ENCODE measurements at regions not wholly inside any gene's neighbourhood (a gene's known extent, or its start where the extent isn't known, plus 50 kb on each side); places are given as distances from the start of the nearest gene placed in this dataset.
"Not testable (repeated sequence)": the region's sequence is repeated elsewhere in the genome, so short reads cannot be mapped to it uniquely, and the experiment has no call there.

DNA sequence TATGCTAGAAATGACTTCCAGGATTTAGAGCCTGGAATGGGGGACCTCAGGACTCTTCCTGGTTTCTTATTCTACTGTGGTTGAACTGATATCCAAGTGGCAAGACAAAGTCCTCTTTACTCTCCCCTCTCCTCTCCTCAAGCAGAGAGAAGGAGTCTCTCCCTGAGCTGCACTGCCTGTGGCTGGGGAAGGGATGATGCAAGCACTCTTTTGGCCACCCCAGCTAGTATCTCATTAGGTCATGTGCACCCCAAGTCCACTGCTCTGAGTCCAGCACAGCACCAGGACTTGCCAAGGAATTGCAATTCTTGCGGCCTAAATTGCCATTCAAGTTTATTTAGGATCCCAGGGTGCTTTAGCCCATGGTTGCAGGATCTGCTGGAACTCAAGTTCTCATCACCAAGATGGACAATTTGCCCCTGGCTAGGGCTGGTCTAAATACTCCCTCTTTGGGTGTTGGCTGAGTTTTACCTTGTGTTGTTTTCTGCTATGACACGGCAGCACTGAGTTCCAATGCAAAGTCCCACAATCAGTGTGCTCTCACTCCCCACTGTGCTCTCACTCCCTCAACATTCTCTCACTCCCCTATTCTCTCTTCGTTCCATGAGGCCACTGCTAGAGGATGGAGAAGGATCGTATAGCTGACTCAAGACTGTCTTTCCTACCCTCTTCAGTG lies 172.2 kb downstream of the TM2D1 start:
- Histone ChIP-seq H3K36me3 (replicated peaks in 1 of 2; ENCODE audit: control extremely low read depth in 1 of 2, control insufficient read depth in 1 of 2, extremely low read depth in 1 of 2, insufficient read depth in 2 of 2, low read length in 1 of 2) (no peaks in the 10 kb centered on the region), H3K4me2 (replicated peaks; ENCODE audit: low read depth, low read length, poor library complexity, severe bottlenecking) (no peak overlapping the region), H3K4me1 (ENCODE audit: control insufficient read depth in 2 of 2, insufficient read depth in 2 of 2, low read length in 2 of 2) (no peaks in the 10 kb centered on the region), H3K9me3 (ENCODE audit: control extremely low read depth in 1 of 3, control insufficient read depth in 2 of 3, insufficient read depth in 1 of 3, low read length in 2 of 3) (peaks cover 0 to 7% (median 0%) of the 10 kb centered on the region in 3 donors), H3K9ac (ENCODE audit: low read length) (no peak overlapping the region), H2AFZ (ENCODE audit: insufficient read depth, low read depth, low read length, poor library complexity, severe bottlenecking) (no peak overlapping the region), H4K20me1 (ENCODE audit: control insufficient read depth, insufficient read depth, low read length, poor library complexity, severe bottlenecking) (no peaks in the 10 kb centered on the region), H3K27ac (ENCODE audit: low read length in 2 of 2) (no peak overlapping the region), H3K27me3 (replicated peaks in 1 of 4; ENCODE audit: control extremely low read depth in 1 of 4, control insufficient read depth in 3 of 4, insufficient read depth in 4 of 4, low read length in 3 of 4) (no peaks in the 10 kb centered on the region), H3K79me2 (ENCODE audit: control insufficient read depth, insufficient read depth, low read length) (no peaks in the 10 kb centered on the region), H3K4me3 (ENCODE audit: control extremely low read depth in 1 of 5, extremely low read depth in 1 of 5, insufficient read depth in 1 of 5, low read depth in 2 of 5, low read length in 4 of 5) (no peak overlapping the region)
- H3K27me3 Mint-ChIP-seq, result peaks cover 31% of the 10 kb centered on the region
- ATAC-seq (ENCODE audit: low read depth) (no peak), DNase-seq (no peak)
- intact Hi-C loops (cut with micrococcal nuclease), result no loop called here
- no peaks in the 10 kb centered on the region for H3K4me1 Mint-ChIP-seq
- no peak overlapping the region for H3K4me3 Mint-ChIP-seq
- CTCF ChIA-PET, result no interaction called here
- POLR2A ChIA-PET, result no interaction called here
- no peak overlapping the region for H3K27ac Mint-ChIP-seq
- 100% methylated on average over 1 of the region's 4 CpGs for WGBS (ENCODE audit: insufficient coverage)
- TF ChIP-seq, protein P1, sequence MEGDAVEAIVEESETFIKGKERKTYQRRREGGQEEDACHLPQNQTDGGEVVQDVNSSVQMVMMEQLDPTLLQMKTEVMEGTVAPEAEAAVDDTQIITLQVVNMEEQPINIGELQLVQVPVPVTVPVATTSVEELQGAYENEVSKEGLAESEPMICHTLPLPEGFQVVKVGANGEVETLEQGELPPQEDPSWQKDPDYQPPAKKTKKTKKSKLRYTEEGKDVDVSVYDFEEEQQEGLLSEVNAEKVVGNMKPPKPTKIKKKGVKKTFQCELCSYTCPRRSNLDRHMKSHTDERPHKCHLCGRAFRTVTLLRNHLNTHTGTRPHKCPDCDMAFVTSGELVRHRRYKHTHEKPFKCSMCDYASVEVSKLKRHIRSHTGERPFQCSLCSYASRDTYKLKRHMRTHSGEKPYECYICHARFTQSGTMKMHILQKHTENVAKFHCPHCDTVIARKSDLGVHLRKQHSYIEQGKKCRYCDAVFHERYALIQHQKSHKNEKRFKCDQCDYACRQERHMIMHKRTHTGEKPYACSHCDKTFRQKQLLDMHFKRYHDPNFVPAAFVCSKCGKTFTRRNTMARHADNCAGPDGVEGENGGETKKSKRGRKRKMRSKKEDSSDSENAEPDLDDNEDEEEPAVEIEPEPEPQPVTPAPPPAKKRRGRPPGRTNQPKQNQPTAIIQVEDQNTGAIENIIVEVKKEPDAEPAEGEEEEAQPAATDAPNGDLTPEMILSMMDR (IDR thresholded peaks at IDR 0.05), result no peak
- no peak for TF ChIP-seq EZH2 (IDR thresholded peaks at IDR 0.05; ENCODE audit: borderline replicate concordance, insufficient read depth, low read depth, low read length, poor library complexity, severe bottlenecking)
- H3K9me3 Mint-ChIP-seq (ENCODE audit: insufficient read depth), result peaks cover 4% of the 10 kb centered on the region

DNA sequence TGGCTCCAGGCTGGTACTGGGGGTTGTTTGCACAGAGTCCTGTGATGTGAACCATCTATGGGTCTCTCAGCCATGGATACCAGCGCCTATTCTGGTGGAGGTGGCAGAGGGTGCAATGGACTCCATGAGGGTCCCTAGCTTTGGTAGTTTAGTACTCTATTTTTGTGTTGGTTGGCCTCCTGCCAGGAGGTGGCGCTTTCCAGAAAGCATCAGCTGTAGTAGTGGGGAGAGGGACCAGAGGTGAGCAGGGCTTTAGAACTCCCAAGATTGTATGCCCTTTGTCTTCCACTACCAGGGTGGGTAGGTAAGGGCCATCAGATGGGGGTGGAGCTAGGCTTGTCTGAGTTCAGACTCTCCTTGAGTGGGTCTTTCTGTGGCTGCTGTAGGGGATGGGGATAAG lies 177.6 kb downstream of the TM2D1 start:
- CTCF ChIA-PET, result interaction anchor here (1.2 kb wide), 1 partner anchor 9 kb away, joined by 3 read pairs; no protein-coding TSS in a partner anchor
- H3K4me1 ChIP-seq (ENCODE audit: control insufficient read depth in 2 of 2, insufficient read depth in 2 of 2, low read length in 2 of 2); intact Hi-C loops (cut with micrococcal nuclease): not testable (repeated sequence)

DNA sequence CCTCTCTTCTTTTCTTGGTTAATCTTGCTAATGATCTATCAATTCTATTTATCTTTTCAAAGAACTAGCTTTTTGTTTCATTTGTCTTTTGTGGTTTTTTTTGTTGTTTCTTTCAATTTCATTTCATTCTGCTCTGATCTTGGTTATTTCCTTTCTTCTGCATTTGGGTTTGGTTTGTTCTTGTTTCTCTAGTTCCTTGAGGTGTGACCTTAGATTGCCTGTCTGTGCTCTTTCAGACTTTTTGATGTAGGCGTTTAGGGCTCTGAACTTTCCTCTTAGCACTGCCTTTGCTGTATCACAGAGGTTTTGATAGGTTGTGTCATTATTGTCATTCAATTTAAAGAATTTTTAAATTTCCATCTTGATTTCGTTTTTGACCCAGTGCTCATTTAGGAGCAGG lies 180.1 kb downstream of the TM2D1 start:
- WGBS (ENCODE audit: insufficient coverage), result no CpG with 5 or more reads among the region's 2 CpGs
- H3K36me3 ChIP-seq (replicated peaks in 1 of 2; ENCODE audit: control extremely low read depth in 1 of 2, control insufficient read depth in 1 of 2, extremely low read depth in 1 of 2, insufficient read depth in 2 of 2, low read length in 1 of 2); H4K20me1 ChIP-seq (ENCODE audit: control insufficient read depth, insufficient read depth, low read length, poor library complexity, severe bottlenecking); H3K27ac Mint-ChIP-seq; H3K4me3 Mint-ChIP-seq; H3K9me3 Mint-ChIP-seq (ENCODE audit: insufficient read depth); POLR2A ChIA-PET; H3K4me2 ChIP-seq (replicated peaks; ENCODE audit: low read depth, low read length, poor library complexity, severe bottlenecking); CTCF ChIA-PET; H3K27me3 Mint-ChIP-seq; H3K9ac ChIP-seq (ENCODE audit: low read length); ATAC-seq (ENCODE audit: low read depth); H3K4me1 ChIP-seq (ENCODE audit: control insufficient read depth in 2 of 2, insufficient read depth in 2 of 2, low read length in 2 of 2); H3K27ac ChIP-seq (ENCODE audit: low read length in 2 of 2); H3K4me1 Mint-ChIP-seq; H3K4me3 ChIP-seq (ENCODE audit: control extremely low read depth in 1 of 5, extremely low read depth in 1 of 5, insufficient read depth in 1 of 5, low read depth in 2 of 5, low read length in 4 of 5); H3K9me3 ChIP-seq (ENCODE audit: control extremely low read depth in 1 of 3, control insufficient read depth in 2 of 3, insufficient read depth in 1 of 3, low read length in 2 of 3); H3K79me2 ChIP-seq (ENCODE audit: control insufficient read depth, insufficient read depth, low read length); H3K27me3 ChIP-seq (replicated peaks in 1 of 4; ENCODE audit: control extremely low read depth in 1 of 4, control insufficient read depth in 3 of 4, insufficient read depth in 4 of 4, low read length in 3 of 4); DNase-seq; intact Hi-C loops (cut with micrococcal nuclease); H2AFZ ChIP-seq (ENCODE audit: insufficient read depth, low read depth, low read length, poor library complexity, severe bottlenecking): not testable (repeated sequence)

More for the DNA sequence above, 177.6 kb downstream of the TM2D1 start:
- H3K27ac ChIP-seq (ENCODE audit: low read length in 2 of 2); POLR2A ChIA-PET; H2AFZ ChIP-seq (ENCODE audit: insufficient read depth, low read depth, low read length, poor library complexity, severe bottlenecking); H3K4me3 Mint-ChIP-seq; H4K20me1 ChIP-seq (ENCODE audit: control insufficient read depth, insufficient read depth, low read length, poor library complexity, severe bottlenecking); H3K4me2 ChIP-seq (replicated peaks; ENCODE audit: low read depth, low read length, poor library complexity, severe bottlenecking); H3K79me2 ChIP-seq (ENCODE audit: control insufficient read depth, insufficient read depth, low read length); H3K27me3 ChIP-seq (replicated peaks in 1 of 4; ENCODE audit: control extremely low read depth in 1 of 4, control insufficient read depth in 3 of 4, insufficient read depth in 4 of 4, low read length in 3 of 4); H3K9me3 ChIP-seq (ENCODE audit: control extremely low read depth in 1 of 3, control insufficient read depth in 2 of 3, insufficient read depth in 1 of 3, low read length in 2 of 3); DNase-seq; H3K9me3 Mint-ChIP-seq (ENCODE audit: insufficient read depth); H3K4me1 Mint-ChIP-seq; H3K9ac ChIP-seq (ENCODE audit: low read length); H3K4me3 ChIP-seq (ENCODE audit: control extremely low read depth in 1 of 5, extremely low read depth in 1 of 5, insufficient read depth in 1 of 5, low read depth in 2 of 5, low read length in 4 of 5); H3K36me3 ChIP-seq (replicated peaks in 1 of 2; ENCODE audit: control extremely low read depth in 1 of 2, control insufficient read depth in 1 of 2, extremely low read depth in 1 of 2, insufficient read depth in 2 of 2, low read length in 1 of 2); ATAC-seq (ENCODE audit: low read depth); H3K27ac Mint-ChIP-seq: not testable (repeated sequence)
- 100% methylated on average over 1 of the region's 2 CpGs for WGBS (ENCODE audit: insufficient coverage)
- H3K27me3 Mint-ChIP-seq, result peaks cover 16% of the 10 kb centered on the region

Data from B cell (primary cell).